Cardiac fibroblast (primary cell): ENCODE measurements at regions not wholly inside any gene's neighbourhood (a gene's known extent, or its start where the extent isn't known, plus 50 kb on each side); places are given as distances from the start of the nearest gene placed in this dataset.

Experiments
- DNase-seq, 2 donors: peaks; one replicate each; pipeline versions ENCODE4 v3.0.0 to v3.0.0-alpha.2; 2010; ENCODE audit warnings: low read depth in 2 of 2
- H3K4me3 ChIP-seq, 2 donors: replicated peaks in 1 of 2; 1 replicate in 1 of 2; 2 replicates in 1 of 2; pipeline ENCODE4 v1.5.1; 2011; ENCODE audit warnings: low read depth in 2 of 2, low read length in 2 of 2, mild to moderate bottlenecking in 2 of 2, moderate library complexity in 1 of 2
- TF ChIP-seq, protein P1 (sequence below): IDR thresholded peaks from one replicate; pipeline ENCODE4 v1.5.1; 2011; ENCODE audit warnings: low read depth, mild to moderate bottlenecking, low read length, inconsistent platforms

DNA sequence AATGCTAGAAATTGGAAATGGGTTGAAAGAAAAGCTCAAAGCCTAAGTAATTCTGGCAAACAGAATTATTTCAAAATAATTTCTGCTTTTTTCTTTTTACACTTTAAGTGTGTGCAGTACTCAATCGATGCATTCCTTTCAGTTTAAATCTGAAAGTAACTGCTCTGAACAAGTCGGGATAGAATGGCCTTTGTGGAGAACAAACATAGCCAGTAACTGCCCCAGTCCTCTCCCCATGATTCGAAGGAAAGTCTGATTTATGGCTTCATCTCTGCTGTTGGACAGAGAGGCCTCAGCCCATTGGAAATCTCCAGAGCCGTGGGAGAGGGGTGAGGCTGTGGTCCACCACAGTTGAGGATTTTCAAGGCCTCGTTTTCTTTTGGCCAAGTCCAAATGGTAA lies 174.0 kb upstream of the TLL1 start:
- TF ChIP-seq, protein P1, sequence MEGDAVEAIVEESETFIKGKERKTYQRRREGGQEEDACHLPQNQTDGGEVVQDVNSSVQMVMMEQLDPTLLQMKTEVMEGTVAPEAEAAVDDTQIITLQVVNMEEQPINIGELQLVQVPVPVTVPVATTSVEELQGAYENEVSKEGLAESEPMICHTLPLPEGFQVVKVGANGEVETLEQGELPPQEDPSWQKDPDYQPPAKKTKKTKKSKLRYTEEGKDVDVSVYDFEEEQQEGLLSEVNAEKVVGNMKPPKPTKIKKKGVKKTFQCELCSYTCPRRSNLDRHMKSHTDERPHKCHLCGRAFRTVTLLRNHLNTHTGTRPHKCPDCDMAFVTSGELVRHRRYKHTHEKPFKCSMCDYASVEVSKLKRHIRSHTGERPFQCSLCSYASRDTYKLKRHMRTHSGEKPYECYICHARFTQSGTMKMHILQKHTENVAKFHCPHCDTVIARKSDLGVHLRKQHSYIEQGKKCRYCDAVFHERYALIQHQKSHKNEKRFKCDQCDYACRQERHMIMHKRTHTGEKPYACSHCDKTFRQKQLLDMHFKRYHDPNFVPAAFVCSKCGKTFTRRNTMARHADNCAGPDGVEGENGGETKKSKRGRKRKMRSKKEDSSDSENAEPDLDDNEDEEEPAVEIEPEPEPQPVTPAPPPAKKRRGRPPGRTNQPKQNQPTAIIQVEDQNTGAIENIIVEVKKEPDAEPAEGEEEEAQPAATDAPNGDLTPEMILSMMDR: no peak
- no peak for DNase-seq
- H3K4me3 ChIP-seq: no peak overlapping the region

GRCh38 chr4:165700855-165701254 lies 172.2 kb upstream of the TLL1 start:
- DNase-seq: no peak
- TF ChIP-seq, protein P1: peak; percentile 46
- H3K4me3 ChIP-seq: no peak overlapping the region

GRCh38 chr4:165707128-165707527 lies 165.9 kb upstream of the TLL1 start:
- DNase-seq: no peak
- H3K4me3 ChIP-seq: no peak overlapping the region
- TF ChIP-seq, protein P1: no peak

GRCh38 chr4:165709516-165709915 lies 163.5 kb upstream of the TLL1 start:
- no peak overlapping the region for H3K4me3 ChIP-seq
- TF ChIP-seq, protein P1: no peak
- DNase-seq: peak in 1 of 2 donors; percentile 20

DNA sequence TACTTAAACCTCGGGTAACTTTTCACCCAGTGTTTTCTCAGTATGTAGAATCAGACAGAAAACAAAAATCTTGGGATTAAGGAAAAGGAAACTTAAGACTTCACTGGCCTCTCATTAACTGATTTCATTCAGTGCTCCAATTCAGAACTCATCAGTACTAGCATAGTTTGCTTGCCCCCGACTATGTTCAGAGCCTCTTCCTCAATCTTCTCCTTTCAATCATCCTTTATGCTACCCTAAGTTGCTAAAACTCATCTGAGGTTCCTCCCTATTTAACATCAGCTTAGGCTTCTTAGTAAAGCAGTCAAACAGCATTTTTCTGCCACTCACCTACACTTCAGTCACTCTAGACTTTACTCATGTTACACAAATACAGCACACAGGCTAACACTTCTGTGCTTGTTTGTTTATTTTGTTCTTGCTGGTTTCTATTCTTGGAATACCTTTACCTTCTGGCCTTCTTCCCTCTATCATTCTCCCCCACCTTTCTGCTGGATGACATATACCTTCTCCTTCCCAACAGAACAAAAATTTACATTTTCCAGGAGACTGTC lies 163.0 kb upstream of the TLL1 start:
- no peak for DNase-seq
- TF ChIP-seq, protein P1: no peak
- H3K4me3 ChIP-seq: no peak overlapping the region

DNA sequence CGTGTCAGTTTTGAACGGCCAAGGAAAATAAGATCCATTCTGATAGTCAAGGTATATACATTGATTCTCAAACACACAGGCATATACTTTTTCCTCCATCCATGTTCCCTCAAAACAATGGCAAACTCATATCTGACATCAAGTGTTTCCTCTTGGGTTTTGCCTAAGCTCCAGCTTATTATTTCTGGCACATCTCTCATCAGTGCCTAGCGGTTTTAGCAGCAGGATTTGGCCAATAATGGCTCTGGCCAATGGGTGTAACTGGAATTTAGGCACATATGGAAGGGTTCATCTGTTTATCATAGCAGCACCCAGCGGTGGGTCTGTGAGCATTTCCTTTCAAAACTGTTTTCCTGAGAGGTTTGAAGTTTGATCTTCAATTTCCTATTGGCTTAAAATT lies 161.6 kb upstream of the TLL1 start:
- peak; percentile 18 to 33 for DNase-seq
- TF ChIP-seq, protein P1: no peak
- no peak overlapping the region for H3K4me3 ChIP-seq

DNA sequence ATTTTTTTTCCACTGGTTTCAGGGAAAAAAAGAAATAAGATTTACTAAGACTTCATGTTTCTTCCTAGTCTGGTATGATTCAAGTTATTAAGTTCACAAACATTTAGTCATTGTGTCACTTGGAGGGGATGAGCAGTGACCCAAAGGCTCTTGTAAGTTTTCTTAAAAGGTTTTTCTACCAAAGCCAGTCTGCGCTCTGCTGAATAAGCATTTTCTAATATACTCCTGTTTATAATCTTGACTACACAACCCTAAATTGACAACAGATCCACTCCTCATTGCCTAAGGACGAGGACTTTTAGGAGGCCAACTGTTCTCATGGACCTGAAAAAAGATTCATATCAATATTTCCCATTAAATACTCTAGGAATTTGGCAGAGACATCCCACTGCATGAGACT lies 161.1 kb upstream of the TLL1 start:
- peak in 1 of 2 donors; percentile 11 for DNase-seq
- TF ChIP-seq, protein P1: no peak
- H3K4me3 ChIP-seq: no peak overlapping the region
